CD14-positive monocyte (primary cell): ENCODE measurements at regions not wholly inside any gene's neighbourhood (a gene's known extent, or its start where the extent isn't known, plus 50 kb on each side); places are given as distances from the start of the nearest gene placed in this dataset.
A peak's percentile ranks its signal among the peaks of the same experiment; 100 is the strongest.

Experiments used
- DNase-seq, 3 donors: peaks; one replicate each; pipeline ENCODE4 v3.0.0-alpha.2; 2011 to 2022
- H2AFZ ChIP-seq: 2 replicates; pipeline ENCODE4 v1.6.0; 2012; ENCODE audit warnings: mild to moderate bottlenecking, low read depth, low read length, inconsistent platforms; ENCODE audit not compliant: insufficient read depth, poor library complexity, severe bottlenecking
- H3K27ac ChIP-seq, 2 donors: 1 replicate in 1 of 2; 2 replicates in 1 of 2; pipeline ENCODE4 v1.5.1; 2012 to 2013; ENCODE audit warnings: low read length in 2 of 2, control low read depth in 1 of 2, inconsistent platforms in 1 of 2, low read depth in 1 of 2, mild to moderate bottlenecking in 1 of 2
- H3K27me3 ChIP-seq, 2 donors: one replicate each; pipeline versions ENCODE4 v1.6.0 to v1.6.1; 2011 to 2013; ENCODE audit warnings: low read length in 2 of 2; ENCODE audit not compliant: control insufficient read depth in 2 of 2, insufficient read depth in 2 of 2
- H3K36me3 ChIP-seq, 2 donors: replicated peaks in 1 of 2; 1 replicate in 1 of 2; 2 replicates in 1 of 2; pipeline versions ENCODE4 v1.5.1 to v1.6.1; 2012 to 2013; ENCODE audit warnings: low read length in 2 of 2, control low read depth in 1 of 2, inconsistent platforms in 1 of 2, mild to moderate bottlenecking in 1 of 2; ENCODE audit not compliant: insufficient read depth in 2 of 2, control insufficient read depth in 1 of 2
- H3K4me1 ChIP-seq, 2 donors: 1 replicate in 1 of 2; 2 replicates in 1 of 2; pipeline versions ENCODE4 v1.5.1 to v1.6.1; 2012 to 2013; ENCODE audit warnings: low read length in 2 of 2, control low read depth in 1 of 2, inconsistent platforms in 1 of 2, mild to moderate bottlenecking in 1 of 2, moderate library complexity in 1 of 2; ENCODE audit not compliant: insufficient read depth in 2 of 2, control insufficient read depth in 1 of 2
- H3K4me2 ChIP-seq: replicated peaks from 2 replicates; pipeline ENCODE3; 2012; ENCODE audit warnings: low read length, moderate library complexity, mild to moderate bottlenecking; ENCODE audit not compliant: poor library complexity, severe bottlenecking; ENCODE audit errors: extremely low read depth
- H3K4me3 ChIP-seq, 3 experiments: fragments of 200-600 bp in 1 of 3; sonication (generic) in 1 of 3; replicated peaks in 1 of 3; 1 replicate in 2 of 3; 2 replicates in 1 of 3; pipeline ENCODE4 v1.5.1; 2011 to 2013; ENCODE audit warnings: low read length in 3 of 3, mild to moderate bottlenecking in 3 of 3, control low read depth in 2 of 3, low read depth in 2 of 3, inconsistent platforms in 1 of 3, moderate library complexity in 1 of 3
- H3K79me2 ChIP-seq: 2 replicates; pipeline ENCODE4 v1.6.0; 2012; ENCODE audit warnings: mild to moderate bottlenecking, control low read depth, inconsistent platforms, low read length, moderate library complexity; ENCODE audit not compliant: insufficient read depth
- H3K9ac ChIP-seq: 2 replicates; pipeline ENCODE4 v1.6.0; 2017; ENCODE audit warnings: low read length, mild to moderate bottlenecking; ENCODE audit not compliant: insufficient read depth, poor library complexity, severe bottlenecking
- H3K9me3 ChIP-seq, 2 donors: replicated peaks in 1 of 2; 1 replicate in 1 of 2; 2 replicates in 1 of 2; pipeline versions ENCODE4 v1.5.1 to v1.6.1; 2012 to 2013; ENCODE audit warnings: low read length in 2 of 2, control low read depth in 1 of 2; ENCODE audit not compliant: control insufficient read depth in 1 of 2, insufficient read depth in 1 of 2
- H4K20me1 ChIP-seq: 2 replicates; pipeline ENCODE4 v1.6.0; 2012; ENCODE audit warnings: mild to moderate bottlenecking, low read length, control low read depth, moderate library complexity; ENCODE audit not compliant: insufficient read depth
- H3K27ac Mint-ChIP-seq, 7 donors: one replicate each; pipeline ENCODE4 v1.8.0; 2020; ENCODE audit warnings: mild to moderate bottlenecking in 7 of 7, mixed read lengths in 7 of 7, moderate library complexity in 6 of 7, inconsistent platforms in 2 of 7
- H3K27me3 Mint-ChIP-seq, 3 donors: one replicate each; pipeline ENCODE4 v1.8.0; 2021 to 2022; ENCODE audit warnings: low read depth in 3 of 3, mild to moderate bottlenecking in 3 of 3, mixed read lengths in 3 of 3, moderate library complexity in 3 of 3, inconsistent platforms in 1 of 3
- H3K36me3 Mint-ChIP-seq, 2 donors: one replicate each; pipeline ENCODE4 v1.8.0; 2020; ENCODE audit warnings: mixed read lengths in 2 of 2, inconsistent platforms in 1 of 2, mild to moderate bottlenecking in 1 of 2
- H3K4me1 Mint-ChIP-seq: one replicate; pipeline ENCODE4 v1.8.0; 2020; ENCODE audit warnings: mild to moderate bottlenecking, mixed read lengths
- H3K4me3 Mint-ChIP-seq, 2 donors: one replicate each; pipeline ENCODE4 v1.8.0; 2020; ENCODE audit warnings: mild to moderate bottlenecking in 2 of 2, mixed read lengths in 2 of 2, moderate library complexity in 1 of 2
- H3K9me3 Mint-ChIP-seq, 7 donors: one replicate each; pipeline ENCODE4 v1.8.0; 2020 to 2022; ENCODE audit warnings: mixed read lengths in 7 of 7, mild to moderate bottlenecking in 6 of 7, moderate library complexity in 6 of 7, inconsistent platforms in 2 of 7
- WGBS: methylation state at CpG from one replicate; pipeline ENCODE4 v1.1.5; 2013; ENCODE audit warnings: missing lambda C conversion rate; ENCODE audit not compliant: insufficient coverage; 5-methylcytosine and 5-hydroxymethylcytosine counted together
- intact Hi-C, 2 donors: fragments of 100-400 bp; cut with micrococcal nuclease; formaldehyde crosslinking; loops; one replicate each; pipeline versions ENCODE4 v1.15.0 to v1.15.1; 2023
- TF ChIP-seq, protein P1 (sequence below): fragments of 200-600 bp; IDR thresholded peaks from one replicate; pipeline ENCODE4 v1.8.0; 2022; ENCODE audit warnings: antibody characterized with exemption, mild to moderate bottlenecking

DNA sequence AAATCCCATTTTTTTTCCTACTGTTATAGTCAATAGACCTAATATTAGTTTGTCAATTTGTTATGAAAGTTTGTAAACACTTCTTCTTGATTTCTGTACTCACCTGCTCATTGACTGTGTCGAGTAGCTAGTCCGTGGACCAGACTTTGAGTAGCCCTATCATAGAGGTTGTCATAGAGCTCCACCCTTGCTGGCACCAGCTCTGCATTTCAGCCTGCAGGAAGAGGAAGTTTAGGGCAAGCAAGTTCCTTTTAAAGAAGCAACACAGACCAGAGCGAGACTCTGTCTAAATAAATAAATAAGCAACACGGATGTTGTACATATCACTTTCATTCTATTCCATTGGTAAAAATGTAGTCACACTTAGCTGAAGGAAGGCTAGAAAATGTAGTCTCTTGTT, 74.0 kb downstream of the MCFD2 start:
- Mint-ChIP-seq H3K27me3 (peaks cover 4 to 8% (median 7%) of the 10 kb centered on the region in 3 donors), H3K27ac (peak overlapping the region in 4 of 7 donors; percentile 4 to 71 (median 48)), H3K4me3 (peak overlapping the region in 1 of 2 donors; percentile 76), H3K36me3 (no peaks in the 10 kb centered on the region), H3K9me3 (no peaks in the 10 kb centered on the region), H3K4me1 (peaks cover 17% of the 10 kb centered on the region)
- H3K36me3 ChIP-seq: no peaks in the 10 kb centered on the region
- no peak overlapping the region for H3K9ac ChIP-seq
- no peaks in the 10 kb centered on the region for H4K20me1 ChIP-seq
- peaks cover 9% of the 10 kb centered on the region in 2 donors for H3K4me1 ChIP-seq
- H3K4me2 ChIP-seq: peak overlapping the region; percentile 52
- 8% methylated on average over 2 of the region's 4 CpGs for WGBS
- DNase-seq: peak; percentile 27 to 39 (median 33)
- H3K27me3 ChIP-seq: no peaks in the 10 kb centered on the region
- intact Hi-C loops: no loop called here
- no peak overlapping the region for H3K4me3 ChIP-seq
- no peaks in the 10 kb centered on the region for H3K79me2 ChIP-seq
- H3K27ac ChIP-seq: peak overlapping the region in 1 of 2 donors; percentile 33
- no peaks in the 10 kb centered on the region for H3K9me3 ChIP-seq
- TF ChIP-seq, protein P1, sequence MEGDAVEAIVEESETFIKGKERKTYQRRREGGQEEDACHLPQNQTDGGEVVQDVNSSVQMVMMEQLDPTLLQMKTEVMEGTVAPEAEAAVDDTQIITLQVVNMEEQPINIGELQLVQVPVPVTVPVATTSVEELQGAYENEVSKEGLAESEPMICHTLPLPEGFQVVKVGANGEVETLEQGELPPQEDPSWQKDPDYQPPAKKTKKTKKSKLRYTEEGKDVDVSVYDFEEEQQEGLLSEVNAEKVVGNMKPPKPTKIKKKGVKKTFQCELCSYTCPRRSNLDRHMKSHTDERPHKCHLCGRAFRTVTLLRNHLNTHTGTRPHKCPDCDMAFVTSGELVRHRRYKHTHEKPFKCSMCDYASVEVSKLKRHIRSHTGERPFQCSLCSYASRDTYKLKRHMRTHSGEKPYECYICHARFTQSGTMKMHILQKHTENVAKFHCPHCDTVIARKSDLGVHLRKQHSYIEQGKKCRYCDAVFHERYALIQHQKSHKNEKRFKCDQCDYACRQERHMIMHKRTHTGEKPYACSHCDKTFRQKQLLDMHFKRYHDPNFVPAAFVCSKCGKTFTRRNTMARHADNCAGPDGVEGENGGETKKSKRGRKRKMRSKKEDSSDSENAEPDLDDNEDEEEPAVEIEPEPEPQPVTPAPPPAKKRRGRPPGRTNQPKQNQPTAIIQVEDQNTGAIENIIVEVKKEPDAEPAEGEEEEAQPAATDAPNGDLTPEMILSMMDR: no peak
- peak overlapping the region; percentile 58 for H2AFZ ChIP-seq

DNA sequence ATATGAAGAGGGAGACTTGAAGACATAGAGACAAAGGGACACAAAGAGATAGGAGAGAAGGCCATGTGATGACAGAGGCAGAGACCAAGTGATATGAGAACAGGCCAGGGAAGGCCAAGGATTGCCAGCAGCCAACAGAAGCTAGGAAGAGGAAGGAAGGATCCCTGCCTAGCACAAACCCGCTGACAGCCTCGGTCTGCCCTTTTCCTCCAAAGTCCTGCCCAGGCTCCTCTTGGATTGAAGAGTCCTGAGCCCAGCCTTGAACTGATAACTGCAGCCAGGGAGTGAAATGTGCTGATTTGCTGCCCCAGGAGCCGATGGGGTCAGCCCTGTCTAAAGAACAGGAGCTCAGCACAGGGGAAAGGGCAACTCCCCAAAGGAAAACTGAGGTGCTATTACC, 76.6 kb downstream of the MCFD2 start:
- peaks cover 0 to 2% (median 0%) of the 10 kb centered on the region in 7 donors for H3K9me3 Mint-ChIP-seq
- no peak overlapping the region for H3K4me3 ChIP-seq
- peaks cover 9% of the 10 kb centered on the region in 2 donors for H3K4me1 ChIP-seq
- no peaks in the 10 kb centered on the region for H3K36me3 Mint-ChIP-seq
- peaks cover 10% of the 10 kb centered on the region for H3K4me1 Mint-ChIP-seq
- no peaks in the 10 kb centered on the region for H3K36me3 ChIP-seq
- no peak overlapping the region for H3K27ac ChIP-seq
- 86% methylated on average over 1 of the region's 3 CpGs for WGBS
- no peak overlapping the region for H3K9ac ChIP-seq
- H3K4me3 Mint-ChIP-seq: no peak overlapping the region
- TF ChIP-seq, protein P1: no peak
- H3K27me3 Mint-ChIP-seq: peaks cover 4 to 8% (median 6%) of the 10 kb centered on the region in 3 donors
- no peaks in the 10 kb centered on the region for H3K27me3 ChIP-seq
- no peaks in the 10 kb centered on the region for H3K79me2 ChIP-seq
- intact Hi-C loops: no loop called here
- no peaks in the 10 kb centered on the region for H4K20me1 ChIP-seq
- no peak overlapping the region for H3K4me2 ChIP-seq
- H3K9me3 ChIP-seq: no peaks in the 10 kb centered on the region
- H2AFZ ChIP-seq: no peak overlapping the region
- no peak for DNase-seq
- no peak overlapping the region for H3K27ac Mint-ChIP-seq
